Thyroid gland (tissue), 4 donors: ENCODE measurements at regions not wholly inside any gene's neighbourhood (a gene's known extent, or its start where the extent isn't known, plus 50 kb on each side); places are given as distances from the start of the nearest gene placed in this dataset.
"Not testable (repeated sequence)": the region's sequence is repeated elsewhere in the genome, so short reads cannot be mapped to it uniquely, and the experiment has no call there.

Experiments used
- DNase-seq, 2 donors: peaks; one replicate each; pipeline ENCODE4 v3.0.0-alpha.2; 2019
- H3K27ac ChIP-seq, 3 donors: fragments of 200-600 bp; sonication (generic); 1 replicate in 2 of 3; 2 replicates in 1 of 3; pipeline ENCODE4 v1.5.1; 2016 to 2019; ENCODE audit warnings: mild to moderate bottlenecking in 1 of 3, moderate library complexity in 1 of 3
- H3K27me3 ChIP-seq: fragments of 200-600 bp; sonication (generic); one replicate; pipeline ENCODE4 v1.5.1; 2019
- H3K36me3 ChIP-seq, 2 donors: fragments of 200-600 bp; sonication (generic); one replicate each; pipeline ENCODE4 v1.5.1; 2016 to 2019
- H3K4me1 ChIP-seq, 2 donors: fragments of 200-600 bp; sonication (generic); one replicate each; pipeline ENCODE4 v1.5.1; 2017 to 2019
- H3K4me3 ChIP-seq, 3 donors: fragments of 200-600 bp; sonication (generic); replicated peaks in 1 of 3; 1 replicate in 2 of 3; 2 replicates in 1 of 3; pipeline ENCODE4 v1.5.1; 2016; ENCODE audit warnings: mild to moderate bottlenecking in 1 of 3
- H3K9me3 ChIP-seq: fragments of 200-600 bp; sonication (generic); one replicate; pipeline ENCODE4 v1.5.1; 2017
- POLR2A ChIP-seq, 2 donors: fragments of 450-650 bp; IDR thresholded peaks; one replicate each; pipeline ENCODE4 v1.6.1; 2017; ENCODE audit warnings: antibody characterized with exemption in 2 of 2, mild to moderate bottlenecking in 2 of 2, moderate library complexity in 1 of 2
- WGBS, 2 donors: methylation state at CpG; one replicate each; pipeline ENCODE4 v1.1.5; 2017; 5-methylcytosine and 5-hydroxymethylcytosine counted together
- intact Hi-C: fragments of 100-400 bp; cut with DNase I; formaldehyde crosslinking; loops from one replicate; pipeline ENCODE4 v1.15.1; 2023
- TF ChIP-seq, protein P1 (sequence below), 6 experiments: fragments of 200-600 bp in 3 of 6; fragments of 450-650 bp in 3 of 6; sonication (generic) in 3 of 6; IDR thresholded peaks; one replicate each; pipeline ENCODE4 v1.5.1; 2016 to 2019; ENCODE audit warnings: antibody characterized with exemption in 6 of 6, mild to moderate bottlenecking in 2 of 6, inconsistent platforms in 1 of 6, moderate library complexity in 1 of 6

- Histone ChIP-seq H3K27ac (no peak overlapping the region), H3K9me3 (no peaks in the 10 kb centered on the region)
- TF ChIP-seq, protein P1, sequence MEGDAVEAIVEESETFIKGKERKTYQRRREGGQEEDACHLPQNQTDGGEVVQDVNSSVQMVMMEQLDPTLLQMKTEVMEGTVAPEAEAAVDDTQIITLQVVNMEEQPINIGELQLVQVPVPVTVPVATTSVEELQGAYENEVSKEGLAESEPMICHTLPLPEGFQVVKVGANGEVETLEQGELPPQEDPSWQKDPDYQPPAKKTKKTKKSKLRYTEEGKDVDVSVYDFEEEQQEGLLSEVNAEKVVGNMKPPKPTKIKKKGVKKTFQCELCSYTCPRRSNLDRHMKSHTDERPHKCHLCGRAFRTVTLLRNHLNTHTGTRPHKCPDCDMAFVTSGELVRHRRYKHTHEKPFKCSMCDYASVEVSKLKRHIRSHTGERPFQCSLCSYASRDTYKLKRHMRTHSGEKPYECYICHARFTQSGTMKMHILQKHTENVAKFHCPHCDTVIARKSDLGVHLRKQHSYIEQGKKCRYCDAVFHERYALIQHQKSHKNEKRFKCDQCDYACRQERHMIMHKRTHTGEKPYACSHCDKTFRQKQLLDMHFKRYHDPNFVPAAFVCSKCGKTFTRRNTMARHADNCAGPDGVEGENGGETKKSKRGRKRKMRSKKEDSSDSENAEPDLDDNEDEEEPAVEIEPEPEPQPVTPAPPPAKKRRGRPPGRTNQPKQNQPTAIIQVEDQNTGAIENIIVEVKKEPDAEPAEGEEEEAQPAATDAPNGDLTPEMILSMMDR (IDR thresholded peaks at IDR 0.05) = no peak
- TF ChIP-seq POLR2A (IDR thresholded peaks at IDR 0.05) = no peak
These were observed 324.0 kb upstream of the SETBP1 start for GRCh38 chr18:44356566-44357157.

DNA sequence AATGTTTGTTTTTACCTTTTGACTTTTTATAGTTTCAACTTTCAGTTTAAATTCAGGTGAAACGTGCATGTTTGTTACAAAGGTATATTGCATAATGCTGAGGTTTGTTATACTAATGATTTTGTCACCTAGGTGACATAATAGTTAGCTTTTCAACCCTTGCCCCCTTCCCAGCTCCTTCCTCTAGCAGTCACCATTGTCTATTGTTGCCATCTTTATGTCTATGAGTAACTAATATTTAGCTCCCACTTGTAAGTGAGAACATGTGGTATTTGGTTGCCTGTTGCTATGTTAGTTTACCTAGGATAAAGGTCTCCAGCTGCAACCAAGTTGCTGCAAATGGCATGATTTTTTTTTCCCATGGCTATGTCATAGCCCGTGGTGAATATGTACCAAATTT lies 322.3 kb upstream of the SETBP1 start:
- 88 to 93% methylated on average over 2 of the region's 2 CpGs for WGBS, 2 donors
- no peak for TF ChIP-seq POLR2A (IDR thresholded peaks at IDR 0.05)
- TF ChIP-seq, protein P1 (IDR thresholded peaks at IDR 0.05) = no peak
- intact Hi-C loops = no loop called here

More at GRCh38 chr18:44356566-44357157, 324.0 kb upstream of the SETBP1 start:
- DNase-seq = no peak
- Histone ChIP-seq H3K36me3 (no peaks in the 10 kb centered on the region), H3K4me1 (no peaks in the 10 kb centered on the region), H3K27me3 (no peaks in the 10 kb centered on the region), H3K4me3 (no peak overlapping the region)
- 47 to 54% methylated on average over 5 of the region's 5 CpGs for WGBS, 2 donors
- intact Hi-C loops = no loop called here

GRCh38 chr18:44359741-44360140 lies 320.9 kb upstream of the SETBP1 start:
- H3K4me1 ChIP-seq, intact Hi-C loops, H3K9me3 ChIP-seq, H3K27me3 ChIP-seq, H3K4me3 ChIP-seq, H3K36me3 ChIP-seq, H3K27ac ChIP-seq, DNase-seq: not testable (repeated sequence)
- 95 to 97% methylated on average over 1 of the region's 1 CpG for WGBS, 2 donors

More for the DNA sequence above, 322.3 kb upstream of the SETBP1 start:
- Histone ChIP-seq H3K27me3 (no peaks in the 10 kb centered on the region), H3K36me3 (no peaks in the 10 kb centered on the region), H3K9me3 (no peaks in the 10 kb centered on the region), H3K4me3 (no peak overlapping the region), H3K4me1 (no peaks in the 10 kb centered on the region), H3K27ac (no peak overlapping the region)
- DNase-seq = no peak

DNA sequence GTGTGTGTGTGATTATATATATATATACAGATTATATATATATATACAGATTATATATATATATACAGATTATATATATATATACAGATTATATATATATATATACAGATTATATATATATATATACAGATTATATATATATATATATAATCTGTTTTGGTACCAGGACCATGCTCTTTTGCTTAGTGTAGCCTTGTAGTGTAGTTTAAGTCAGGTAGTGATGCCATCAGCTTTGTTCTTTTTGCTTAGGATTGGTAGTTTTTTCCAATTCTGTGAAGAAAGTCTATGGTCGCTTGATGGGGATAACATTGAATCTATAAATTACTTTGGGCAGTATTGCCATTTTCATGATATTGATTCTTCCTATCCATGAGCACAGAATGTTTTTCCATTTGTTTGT lies 318.5 kb upstream of the SETBP1 start:
- H3K4me1 ChIP-seq, intact Hi-C loops, DNase-seq, H3K27ac ChIP-seq, H3K4me3 ChIP-seq, H3K36me3 ChIP-seq, H3K27me3 ChIP-seq, H3K9me3 ChIP-seq: not testable (repeated sequence)
- WGBS, 2 donors = 96 to 100% methylated on average over 1 of the region's 1 CpG

DNA sequence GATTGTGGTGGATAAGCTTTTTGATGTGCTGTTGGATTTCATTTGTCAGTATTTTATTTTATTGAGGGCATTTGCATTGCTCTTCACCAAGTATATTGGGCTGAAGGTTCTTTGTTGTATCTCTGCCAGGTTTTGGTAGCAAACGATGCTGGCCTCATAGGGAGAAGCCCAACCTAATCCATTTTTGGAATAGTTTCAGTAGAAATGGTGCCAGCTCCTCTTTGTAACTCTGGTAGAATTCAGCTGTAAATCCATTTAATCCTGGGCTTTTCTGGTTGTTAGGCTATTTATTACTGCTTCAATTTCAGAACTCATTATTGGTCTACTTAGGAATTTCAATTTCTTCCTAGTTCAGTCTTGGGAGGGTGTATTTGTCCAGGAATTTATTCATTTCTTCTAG lies 309.8 kb upstream of the SETBP1 start:
- TF ChIP-seq POLR2A (IDR thresholded peaks at IDR 0.05) = no peak
- TF ChIP-seq, protein P1 (IDR thresholded peaks at IDR 0.05) = no peak
- H3K36me3 ChIP-seq = no peaks in the 10 kb centered on the region
- no peak overlapping the region for H3K27ac ChIP-seq
- no peaks in the 10 kb centered on the region for H3K4me1 ChIP-seq
- no peak overlapping the region for H3K4me3 ChIP-seq
- WGBS, 2 donors = 38 to 89% methylated on average over 1 of the region's 1 CpG
- no peaks in the 10 kb centered on the region for H3K27me3 ChIP-seq
- no peak for DNase-seq
- intact Hi-C loops = no loop called here
- no peaks in the 10 kb centered on the region for H3K9me3 ChIP-seq

DNA sequence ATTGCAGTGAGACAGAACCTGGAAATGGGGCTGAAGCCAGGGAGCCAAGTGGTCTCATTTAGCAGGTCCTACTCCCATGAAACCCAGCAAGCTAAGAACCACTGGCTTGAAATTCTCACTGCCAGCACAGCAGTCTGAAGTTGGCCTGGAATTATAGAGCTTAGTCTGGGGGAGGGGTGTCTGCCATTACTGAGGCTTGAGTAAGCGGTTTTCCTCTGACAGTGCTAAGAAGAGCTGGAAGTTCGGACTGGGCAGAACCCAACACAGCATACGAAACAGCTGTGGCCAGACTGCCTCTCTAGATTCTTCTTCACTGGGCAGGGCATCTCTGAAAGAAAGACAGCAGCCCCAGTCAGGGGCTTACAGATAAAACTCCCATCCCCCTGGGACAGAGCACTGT lies 305.7 kb upstream of the SETBP1 start:
- 85 to 97% methylated on average over 3 of the region's 3 CpGs for WGBS, 2 donors
- intact Hi-C loops = no loop called here

More for the DNA sequence above, 305.7 kb upstream of the SETBP1 start:
- no peaks in the 10 kb centered on the region for H3K27me3 ChIP-seq
- no peak overlapping the region for H3K27ac ChIP-seq
- no peaks in the 10 kb centered on the region for H3K36me3 ChIP-seq
- H3K9me3 ChIP-seq = no peaks in the 10 kb centered on the region
- H3K4me1 ChIP-seq = no peaks in the 10 kb centered on the region
- DNase-seq = no peak
- no peak overlapping the region for H3K4me3 ChIP-seq
- TF ChIP-seq POLR2A (IDR thresholded peaks at IDR 0.05) = no peak
- TF ChIP-seq, protein P1 (IDR thresholded peaks at IDR 0.05) = no peak
